ENCODE measurements at regions not wholly inside any gene's neighbourhood (a gene's known extent, or its start where the extent isn't known, plus 50 kb on each side); places are given as distances from the start of the nearest gene placed in this dataset.

DNA sequence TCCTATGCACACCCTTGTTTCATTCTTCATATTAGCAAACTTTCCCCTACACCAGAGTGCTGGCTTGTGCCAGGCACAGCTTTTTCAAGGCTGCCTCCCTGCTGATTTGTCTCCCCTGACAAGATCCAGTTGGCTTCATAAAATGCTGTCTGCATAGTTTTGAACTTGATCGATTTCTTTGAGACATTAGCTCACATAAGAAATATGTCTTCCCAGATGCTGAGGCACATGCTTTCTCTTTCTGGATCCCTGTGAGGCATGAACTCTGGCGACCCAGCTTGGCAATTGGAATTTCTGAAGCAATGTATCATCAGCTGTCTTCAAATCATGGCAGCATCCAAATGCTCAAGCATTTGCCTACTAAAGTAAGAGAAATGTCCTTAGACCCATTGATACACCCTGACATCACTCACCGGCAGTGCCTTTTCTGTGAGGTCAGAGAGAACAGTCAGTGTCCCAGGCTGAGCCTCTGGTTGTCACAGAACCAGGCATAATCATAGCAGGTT, 616.4 kb upstream of the GHITM start:
- Histone ChIP-seq H3K27ac (ENCODE audit: low read length) (no peak overlapping the region), H4K20me1 (ENCODE audit: insufficient read depth, low read length) (no peaks in the 10 kb centered on the region), H2AFZ (ENCODE audit: low read length) (no peak overlapping the region), H3K9ac (ENCODE audit: low read length) (no peak overlapping the region), H3K9me2 (replicated peaks; ENCODE audit: insufficient read depth, low read length) (no peaks in the 10 kb centered on the region), H3K4me3 (ENCODE audit: low read length) (no peak overlapping the region), H3K79me2 (ENCODE audit: low read length) (no peaks in the 10 kb centered on the region), H3F3A (ENCODE audit: insufficient read depth, low read length) (no peaks in the 10 kb centered on the region), H3K9me3 (replicated peaks; ENCODE audit: insufficient read depth, low read length) (no peaks in the 10 kb centered on the region), H3K4me1 (ENCODE audit: low read length) (peaks cover 17% of the 10 kb centered on the region), H3K36me3 (replicated peaks; ENCODE audit: insufficient read depth, low read length) (no peaks in the 10 kb centered on the region), H3K27me3 (replicated peaks; ENCODE audit: insufficient read depth, low read length) (no peaks in the 10 kb centered on the region), H3K4me2 (ENCODE audit: low read depth, low read length) (no peak overlapping the region)
- no peak for TF ChIP-seq CTCF (IDR thresholded peaks at IDR 0.05; ENCODE audit: low read length)
- TF ChIP-seq EZH2phosphoT487 (IDR thresholded peaks at IDR 0.05; ENCODE audit: low read length) = no peak
- TF ChIP-seq EZH2 (optimal IDR thresholded peaks at IDR 0.05; ENCODE audit: low read depth, low read length) = no peak
- DNase-seq = no peak

GRCh38 chr10:83527934-83528333, 611.4 kb upstream of the GHITM start:
- H3F3A ChIP-seq (ENCODE audit: insufficient read depth, low read length) = no peaks in the 10 kb centered on the region
- TF ChIP-seq CTCF (IDR thresholded peaks at IDR 0.05; ENCODE audit: low read length) (no peak), EZH2phosphoT487 (IDR thresholded peaks at IDR 0.05; ENCODE audit: low read length) (no peak), EZH2 (optimal IDR thresholded peaks at IDR 0.05; ENCODE audit: low read depth, low read length) (no peak)
- H3K4me3 ChIP-seq (ENCODE audit: low read length) = no peak overlapping the region
- no peaks in the 10 kb centered on the region for H3K4me1 ChIP-seq (ENCODE audit: low read length)
- no peaks in the 10 kb centered on the region for H3K27me3 ChIP-seq (replicated peaks; ENCODE audit: insufficient read depth, low read length)
- DNase-seq = no peak
- H3K9me3 ChIP-seq (replicated peaks; ENCODE audit: insufficient read depth, low read length) = no peaks in the 10 kb centered on the region
- no peak overlapping the region for H3K27ac ChIP-seq (ENCODE audit: low read length)
- no peak overlapping the region for H3K9ac ChIP-seq (ENCODE audit: low read length)
- H2AFZ ChIP-seq (ENCODE audit: low read length) = no peak overlapping the region
- no peaks in the 10 kb centered on the region for H4K20me1 ChIP-seq (ENCODE audit: insufficient read depth, low read length)
- H3K36me3 ChIP-seq (replicated peaks; ENCODE audit: insufficient read depth, low read length) = no peaks in the 10 kb centered on the region
- no peaks in the 10 kb centered on the region for H3K79me2 ChIP-seq (ENCODE audit: low read length)
- no peak overlapping the region for H3K4me2 ChIP-seq (ENCODE audit: low read depth, low read length)
- H3K9me2 ChIP-seq (replicated peaks; ENCODE audit: insufficient read depth, low read length) = no peaks in the 10 kb centered on the region

DNA sequence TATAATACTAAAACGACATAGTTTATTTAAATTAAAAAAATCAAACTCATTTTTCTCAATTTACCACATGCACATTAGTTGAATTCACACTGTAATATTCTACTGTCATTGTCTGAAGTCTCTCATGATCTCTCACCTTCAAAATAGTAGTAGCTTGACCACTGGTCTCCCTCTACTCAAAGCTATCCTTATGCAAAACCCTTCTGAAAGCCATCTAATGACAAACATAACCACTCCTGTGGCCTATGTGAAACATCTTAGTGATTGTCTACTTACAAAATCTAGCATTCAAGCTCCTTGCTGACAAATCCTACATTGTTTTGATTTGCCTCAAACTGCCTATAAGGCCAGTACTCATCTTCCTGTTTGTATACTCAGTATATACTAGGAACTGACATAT, 606.0 kb upstream of the GHITM start:
- no peak overlapping the region for H3K9ac ChIP-seq (ENCODE audit: low read length)
- no peaks in the 10 kb centered on the region for H3K36me3 ChIP-seq (replicated peaks; ENCODE audit: insufficient read depth, low read length)
- no peak overlapping the region for H2AFZ ChIP-seq (ENCODE audit: low read length)
- no peaks in the 10 kb centered on the region for H3K79me2 ChIP-seq (ENCODE audit: low read length)
- H3K4me3 ChIP-seq (ENCODE audit: low read length) = no peak overlapping the region
- no peak for DNase-seq
- no peaks in the 10 kb centered on the region for H3K9me2 ChIP-seq (replicated peaks; ENCODE audit: insufficient read depth, low read length)
- no peaks in the 10 kb centered on the region for H3K9me3 ChIP-seq (replicated peaks; ENCODE audit: insufficient read depth, low read length)
- H3F3A ChIP-seq (ENCODE audit: insufficient read depth, low read length) = no peaks in the 10 kb centered on the region
- H4K20me1 ChIP-seq (ENCODE audit: insufficient read depth, low read length) = no peaks in the 10 kb centered on the region
- H3K27ac ChIP-seq (ENCODE audit: low read length) = no peak overlapping the region
- H3K4me2 ChIP-seq (ENCODE audit: low read depth, low read length) = no peak overlapping the region
- no peaks in the 10 kb centered on the region for H3K27me3 ChIP-seq (replicated peaks; ENCODE audit: insufficient read depth, low read length)
- TF ChIP-seq EZH2 (optimal IDR thresholded peaks at IDR 0.05; ENCODE audit: low read depth, low read length) (no peak), CTCF (IDR thresholded peaks at IDR 0.05; ENCODE audit: low read length) (no peak), EZH2phosphoT487 (IDR thresholded peaks at IDR 0.05; ENCODE audit: low read length) (no peak)
- no peaks in the 10 kb centered on the region for H3K4me1 ChIP-seq (ENCODE audit: low read length)

All from MM.1S (cell line).